ENCODE measurements at regions not wholly inside any gene's neighbourhood (a gene's known extent, or its start where the extent isn't known, plus 50 kb on each side); places are given as distances from the start of the nearest gene placed in this dataset.
"Not testable (repeated sequence)": the region's sequence is repeated elsewhere in the genome, so short reads cannot be mapped to it uniquely, and the experiment has no call there.

DNA sequence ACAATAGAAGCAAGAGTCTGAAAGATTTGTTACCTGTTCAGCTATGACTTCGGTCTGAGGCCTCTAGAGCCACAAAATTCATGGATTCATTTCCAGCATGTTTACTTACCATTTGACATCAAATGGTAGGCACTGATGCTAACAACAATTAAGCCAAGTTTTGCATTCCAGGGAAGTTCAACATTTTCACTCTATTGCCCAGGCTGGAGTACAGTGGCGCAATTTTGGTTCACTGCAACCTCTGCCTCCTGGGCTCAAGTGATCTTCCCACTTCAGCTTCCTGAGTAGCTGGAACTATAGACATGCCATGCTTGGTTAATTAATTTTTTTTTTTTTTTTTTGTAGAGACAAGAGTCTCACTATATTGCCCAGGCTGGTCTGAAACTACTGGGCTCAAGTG lies 114.1 kb upstream of the SGK1 start:
- no peak overlapping the region for H3K27ac ChIP-seq (ENCODE audit: low read depth, low read length, severe bottlenecking)

DNA sequence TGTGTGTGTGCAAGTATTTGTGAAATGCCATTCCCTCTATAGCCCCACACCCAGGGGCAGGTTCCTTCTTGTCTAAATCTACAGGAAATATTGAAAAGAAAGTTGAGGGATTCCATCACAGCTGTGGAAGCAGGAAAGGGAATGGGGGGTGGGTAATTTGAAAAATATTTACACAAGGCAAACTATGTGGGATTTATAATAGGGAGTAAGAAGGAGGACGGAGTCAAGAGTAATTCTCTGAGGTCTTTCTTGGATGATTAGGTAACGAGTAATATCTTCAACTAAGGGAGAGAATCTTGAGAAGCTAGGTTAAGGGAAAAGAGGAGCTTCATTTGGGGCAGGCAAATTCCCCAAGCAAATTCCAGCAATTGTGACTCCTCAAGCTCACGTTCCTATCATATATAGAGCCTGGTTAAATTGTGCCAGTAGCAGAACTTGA lies 113.5 kb upstream of the SGK1 start:
- Histone ChIP-seq H3K27ac (ENCODE audit: low read depth, low read length, severe bottlenecking) (peak overlapping the region; percentile 13), H3K9me3 (ENCODE audit: control insufficient read depth, low read length) (no peaks in the 10 kb centered on the region), H3K36me3 (ENCODE audit: control insufficient read depth, insufficient read depth, low read length) (no peaks in the 10 kb centered on the region), H3K4me3 (ENCODE audit: extremely low read depth, insufficient read depth, low read length, poor library complexity, severe bottlenecking) (no peak overlapping the region), H3K4me1 (ENCODE audit: control insufficient read depth, insufficient read depth, low read length, poor library complexity, severe bottlenecking) (peaks cover 25% of the 10 kb centered on the region)
- 78 to 81% methylated on average over 1 to 2 of the region's 3 CpGs for WGBS, 2 experiments (ENCODE audit: insufficient coverage in 2 of 2)

More for the DNA sequence above, 114.1 kb upstream of the SGK1 start:
- Histone ChIP-seq H3K4me3 (ENCODE audit: extremely low read depth, insufficient read depth, low read length, poor library complexity, severe bottlenecking) (no peak overlapping the region), H3K4me1 (ENCODE audit: control insufficient read depth, insufficient read depth, low read length, poor library complexity, severe bottlenecking) (peaks cover 31% of the 10 kb centered on the region), H3K36me3 (ENCODE audit: control insufficient read depth, insufficient read depth, low read length) (no peaks in the 10 kb centered on the region), H3K9me3 (ENCODE audit: control insufficient read depth, low read length) (no peaks in the 10 kb centered on the region)
- 81 to 94% methylated on average over 2 of the region's 2 CpGs for WGBS, 2 experiments (ENCODE audit: insufficient coverage in 2 of 2)

- WGBS, 2 experiments (ENCODE audit: insufficient coverage in 2 of 2): 79 to 97% methylated on average over 3 to 4 of the region's 4 CpGs
- Histone ChIP-seq H3K4me1 (ENCODE audit: control insufficient read depth, insufficient read depth, low read length, poor library complexity, severe bottlenecking) (peaks cover 22% of the 10 kb centered on the region), H3K36me3 (ENCODE audit: control insufficient read depth, insufficient read depth, low read length) (no peaks in the 10 kb centered on the region), H3K9me3 (ENCODE audit: control insufficient read depth, low read length) (no peaks in the 10 kb centered on the region), H3K4me3 (ENCODE audit: extremely low read depth, insufficient read depth, low read length, poor library complexity, severe bottlenecking) (no peak overlapping the region), H3K27ac (ENCODE audit: low read depth, low read length, severe bottlenecking) (no peak overlapping the region)
These were observed 112.0 kb upstream of the SGK1 start for GRCh38 chr6:134429861-134430380.

GRCh38 chr6:134427721-134428120 lies 109.8 kb upstream of the SGK1 start:
- Histone ChIP-seq H3K4me1 (ENCODE audit: control insufficient read depth, insufficient read depth, low read length, poor library complexity, severe bottlenecking) (peaks cover 22% of the 10 kb centered on the region), H3K36me3 (ENCODE audit: control insufficient read depth, insufficient read depth, low read length) (no peaks in the 10 kb centered on the region), H3K27ac (ENCODE audit: low read depth, low read length, severe bottlenecking) (no peak overlapping the region), H3K4me3 (ENCODE audit: extremely low read depth, insufficient read depth, low read length, poor library complexity, severe bottlenecking) (no peak overlapping the region), H3K9me3 (ENCODE audit: control insufficient read depth, low read length) (no peaks in the 10 kb centered on the region)
- no CpG with 5 or more reads among the region's 1 CpG for WGBS, 2 experiments (ENCODE audit: insufficient coverage in 2 of 2)

DNA sequence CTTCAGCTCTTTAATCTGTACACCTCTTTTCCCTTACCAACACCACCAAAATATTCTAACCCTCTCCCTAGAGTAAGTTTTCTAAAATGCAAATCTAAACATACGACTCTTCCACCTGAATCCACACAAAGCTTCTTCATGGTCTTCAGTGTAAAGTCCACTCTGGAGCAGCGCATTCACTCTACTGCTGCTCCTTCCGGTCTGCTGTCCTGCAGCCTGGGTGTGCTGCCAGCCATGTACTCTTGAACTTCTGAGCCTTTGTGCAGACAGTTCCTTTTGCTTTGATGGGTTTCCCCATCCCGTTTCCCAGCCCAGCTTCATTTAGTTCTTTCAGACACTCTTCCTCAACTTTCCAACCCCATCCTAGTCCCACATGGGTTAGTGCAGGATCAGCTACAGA lies 108.7 kb upstream of the SGK1 start:
- Histone ChIP-seq H3K9me3 (ENCODE audit: control insufficient read depth, low read length) (no peaks in the 10 kb centered on the region), H3K36me3 (ENCODE audit: control insufficient read depth, insufficient read depth, low read length) (no peaks in the 10 kb centered on the region), H3K27ac (ENCODE audit: low read depth, low read length, severe bottlenecking) (no peak overlapping the region), H3K4me1 (ENCODE audit: control insufficient read depth, insufficient read depth, low read length, poor library complexity, severe bottlenecking) (peaks cover 17% of the 10 kb centered on the region), H3K4me3 (ENCODE audit: extremely low read depth, insufficient read depth, low read length, poor library complexity, severe bottlenecking) (no peak overlapping the region)
- 85 to 87% methylated on average over 3 to 4 of the region's 4 CpGs for WGBS, 2 experiments (ENCODE audit: insufficient coverage in 2 of 2)

DNA sequence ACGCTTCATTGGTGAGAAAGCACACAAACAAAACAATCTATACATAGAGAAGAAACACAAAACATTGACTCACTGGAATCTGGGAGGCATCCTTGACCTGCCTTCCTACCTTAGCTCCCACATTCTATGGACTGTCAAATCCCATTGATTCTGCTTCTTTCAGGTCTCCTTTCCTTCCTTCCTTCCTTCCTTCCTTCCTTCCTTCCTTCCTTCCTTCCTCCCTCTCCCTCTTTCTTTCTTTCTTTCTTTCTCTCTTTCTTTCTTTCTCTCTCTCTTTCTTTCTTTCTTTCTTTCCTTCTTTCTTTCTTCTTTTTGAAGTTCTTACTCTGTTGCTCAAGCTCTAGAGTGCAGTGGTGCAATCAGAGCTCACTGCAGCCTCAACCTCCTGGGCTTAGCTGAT lies 108.0 kb upstream of the SGK1 start:
- not testable (repeated sequence) for H3K36me3 ChIP-seq (ENCODE audit: control insufficient read depth, insufficient read depth, low read length); H3K4me3 ChIP-seq (ENCODE audit: extremely low read depth, insufficient read depth, low read length, poor library complexity, severe bottlenecking); H3K27ac ChIP-seq (ENCODE audit: low read depth, low read length, severe bottlenecking); H3K9me3 ChIP-seq (ENCODE audit: control insufficient read depth, low read length)
- no CpG with 5 or more reads among the region's 1 CpG for WGBS, 2 experiments (ENCODE audit: insufficient coverage in 2 of 2)
- peaks cover 12% of the 10 kb centered on the region for H3K4me1 ChIP-seq (ENCODE audit: control insufficient read depth, insufficient read depth, low read length, poor library complexity, severe bottlenecking)

- H3K4me3 ChIP-seq (ENCODE audit: extremely low read depth, insufficient read depth, low read length, poor library complexity, severe bottlenecking): no peak overlapping the region
- peaks cover under 1% of the 10 kb centered on the region for H3K9me3 ChIP-seq (ENCODE audit: control insufficient read depth, low read length)
- peaks cover 12% of the 10 kb centered on the region for H3K4me1 ChIP-seq (ENCODE audit: control insufficient read depth, insufficient read depth, low read length, poor library complexity, severe bottlenecking)
- H3K36me3 ChIP-seq (ENCODE audit: control insufficient read depth, insufficient read depth, low read length): no peaks in the 10 kb centered on the region
- WGBS, 2 experiments (ENCODE audit: insufficient coverage in 2 of 2): 93% methylated on average over 2 of the region's 6 CpGs; no CpG with 5 or more reads in 1 of the 2 experiments
- H3K27ac ChIP-seq (ENCODE audit: low read depth, low read length, severe bottlenecking): no peak overlapping the region
These were observed 107.6 kb upstream of the SGK1 start for GRCh38 chr6:134425513-134425912.

GRCh38 chr6:134424798-134425170 lies 106.9 kb upstream of the SGK1 start:
- WGBS, 2 experiments (ENCODE audit: insufficient coverage in 2 of 2): no CpG with 5 or more reads among the region's 1 CpG
- peaks cover 13% of the 10 kb centered on the region for H3K4me1 ChIP-seq (ENCODE audit: control insufficient read depth, insufficient read depth, low read length, poor library complexity, severe bottlenecking)
- H3K4me3 ChIP-seq (ENCODE audit: extremely low read depth, insufficient read depth, low read length, poor library complexity, severe bottlenecking): no peak overlapping the region
- no peaks in the 10 kb centered on the region for H3K36me3 ChIP-seq (ENCODE audit: control insufficient read depth, insufficient read depth, low read length)
- peaks cover 5% of the 10 kb centered on the region for H3K9me3 ChIP-seq (ENCODE audit: control insufficient read depth, low read length)
- no peak overlapping the region for H3K27ac ChIP-seq (ENCODE audit: low read depth, low read length, severe bottlenecking)

DNA sequence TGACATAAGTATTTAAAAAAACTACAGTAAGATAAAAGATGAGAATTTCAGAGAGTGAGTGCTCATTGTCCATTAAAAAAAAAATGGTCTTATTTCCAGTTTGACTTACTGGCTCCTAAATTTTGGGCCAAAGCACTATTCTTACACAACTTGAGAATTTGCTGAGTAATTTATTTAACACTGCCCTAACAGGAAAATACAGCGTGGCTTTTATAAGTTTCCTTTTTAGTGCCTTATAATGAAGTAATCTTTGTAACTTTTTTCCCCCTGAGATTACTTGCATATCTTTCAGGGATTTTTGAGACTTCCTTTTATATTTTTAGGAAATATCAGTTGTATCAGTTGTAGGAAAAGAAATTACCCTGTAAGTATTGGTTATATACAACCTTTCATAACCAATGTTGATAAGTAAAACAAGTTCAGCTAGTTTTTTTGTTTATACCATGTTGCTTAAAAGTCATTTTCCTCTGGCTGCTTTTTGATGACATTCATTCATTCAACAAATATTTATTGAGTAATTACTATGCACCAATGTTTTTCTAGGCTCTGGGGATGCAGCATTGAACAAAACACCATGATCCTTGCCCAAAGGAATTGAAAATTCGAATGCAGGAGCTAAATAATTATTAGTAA lies 106.4 kb upstream of the SGK1 start:
- no CpG with 5 or more reads among the region's 2 CpGs for WGBS, 2 experiments (ENCODE audit: insufficient coverage in 2 of 2)
- H3K36me3 ChIP-seq (ENCODE audit: control insufficient read depth, insufficient read depth, low read length): no peaks in the 10 kb centered on the region
- H3K9me3 ChIP-seq (ENCODE audit: control insufficient read depth, low read length): peaks cover 8% of the 10 kb centered on the region
- no peak overlapping the region for H3K4me3 ChIP-seq (ENCODE audit: extremely low read depth, insufficient read depth, low read length, poor library complexity, severe bottlenecking)
- H3K27ac ChIP-seq (ENCODE audit: low read depth, low read length, severe bottlenecking): no peak overlapping the region
- H3K4me1 ChIP-seq (ENCODE audit: control insufficient read depth, insufficient read depth, low read length, poor library complexity, severe bottlenecking): peaks cover 12% of the 10 kb centered on the region

DNA sequence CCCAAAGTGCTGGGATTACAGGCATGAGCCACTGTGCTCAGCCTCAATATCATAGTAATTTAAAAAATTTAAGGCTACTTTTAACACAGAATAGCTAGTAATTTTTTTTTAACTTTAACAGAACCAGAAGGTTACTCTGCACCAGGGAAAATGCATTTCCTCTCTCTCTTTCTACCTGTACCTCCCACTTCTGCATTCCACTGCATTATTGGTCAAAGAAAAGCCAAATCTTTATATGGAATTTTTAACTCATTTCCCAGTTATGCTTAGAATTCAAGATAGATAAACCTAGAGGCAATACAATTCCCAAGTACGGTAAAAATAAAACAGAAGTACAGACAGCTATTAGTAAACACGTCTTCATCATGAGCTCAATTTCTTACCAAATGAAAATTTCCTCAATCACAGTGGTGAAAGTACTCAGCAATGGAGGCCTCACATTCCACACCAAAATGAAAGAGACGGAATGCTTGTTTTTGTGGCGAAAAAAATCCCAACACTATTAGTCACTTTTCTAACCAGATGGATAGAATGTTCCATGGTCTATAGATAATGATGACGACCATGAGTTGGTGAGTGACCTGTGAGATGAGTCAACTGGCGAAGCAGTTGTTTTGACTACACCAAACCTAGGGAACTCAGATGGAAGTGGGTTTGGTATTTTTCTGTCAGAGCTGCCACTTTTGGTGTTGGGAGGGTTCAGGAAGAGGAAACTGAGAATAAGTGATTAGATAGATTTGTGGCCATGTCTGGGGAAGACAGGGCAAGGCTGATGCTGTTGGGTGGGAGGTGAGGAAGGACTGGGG lies 104.7 kb upstream of the SGK1 start:
- Histone ChIP-seq H3K9me3 (ENCODE audit: control insufficient read depth, low read length) (peaks cover 8% of the 10 kb centered on the region), H3K4me1 (ENCODE audit: control insufficient read depth, insufficient read depth, low read length, poor library complexity, severe bottlenecking) (peaks cover 12% of the 10 kb centered on the region), H3K27ac (ENCODE audit: low read depth, low read length, severe bottlenecking) (peak overlapping the region; percentile 89), H3K36me3 (ENCODE audit: control insufficient read depth, insufficient read depth, low read length) (no peaks in the 10 kb centered on the region), H3K4me3 (ENCODE audit: extremely low read depth, insufficient read depth, low read length, poor library complexity, severe bottlenecking) (no peak overlapping the region)
- WGBS, 2 experiments (ENCODE audit: insufficient coverage in 2 of 2): 67 to 69% methylated on average over 3 to 4 of the region's 6 CpGs

GRCh38 chr6:134421501-134421900 lies 103.6 kb upstream of the SGK1 start:
- peak overlapping the region; percentile 81 for H3K27ac ChIP-seq (ENCODE audit: low read depth, low read length, severe bottlenecking)
- no peaks in the 10 kb centered on the region for H3K36me3 ChIP-seq (ENCODE audit: control insufficient read depth, insufficient read depth, low read length)
- peaks cover 12% of the 10 kb centered on the region for H3K4me1 ChIP-seq (ENCODE audit: control insufficient read depth, insufficient read depth, low read length, poor library complexity, severe bottlenecking)
- H3K9me3 ChIP-seq (ENCODE audit: control insufficient read depth, low read length): peaks cover 8% of the 10 kb centered on the region
- no peak overlapping the region for H3K4me3 ChIP-seq (ENCODE audit: extremely low read depth, insufficient read depth, low read length, poor library complexity, severe bottlenecking)
- WGBS, 2 experiments (ENCODE audit: insufficient coverage in 2 of 2): no CpG with 5 or more reads among the region's 1 CpG

Data from mesodermal cell (in vitro differentiated cells).